Mesothelial cell of epicardium (in vitro differentiated cells): ENCODE measurements at regions not wholly inside any gene's neighbourhood (a gene's known extent, or its start where the extent isn't known, plus 50 kb on each side); places are given as distances from the start of the nearest gene placed in this dataset.
"Not testable (repeated sequence)": the region's sequence is repeated elsewhere in the genome, so short reads cannot be mapped to it uniquely, and the experiment has no call there.

ENCODE experiments used
- DNase-seq, 2 experiments: peaks; one replicate each; pipeline ENCODE4 v3.0.0; 2021; ENCODE audit warnings: low spot score in 2 of 2; ENCODE audit not compliant: unreplicated experiment in 2 of 2
- H3K27ac Mint-ChIP-seq: 2 replicates; pipeline ENCODE4 v1.8.0; 2021; ENCODE audit warnings: mixed read lengths
- H3K27me3 Mint-ChIP-seq: 2 replicates; pipeline ENCODE4 v1.8.0; 2021; ENCODE audit warnings: low read depth, mixed read lengths
- H3K36me3 Mint-ChIP-seq: 2 replicates; pipeline ENCODE4 v1.8.0; 2021; ENCODE audit warnings: mixed read lengths
- H3K4me1 Mint-ChIP-seq: 2 replicates; pipeline ENCODE4 v1.8.0; 2021; ENCODE audit warnings: mixed read lengths
- H3K4me3 Mint-ChIP-seq: 2 replicates; pipeline ENCODE4 v1.8.0; 2021; ENCODE audit warnings: mild to moderate bottlenecking, moderate library complexity, mixed read lengths
- H3K9me3 Mint-ChIP-seq: 2 replicates; pipeline ENCODE4 v1.8.0; 2021; ENCODE audit warnings: mixed read lengths
- CTCF ChIP-seq: fragments of 200-600 bp; sonication (generic); IDR thresholded peaks from one replicate; pipeline ENCODE4 v1.5.0; 2021; ENCODE audit warnings: antibody characterized with exemption; ENCODE audit not compliant: unreplicated experiment

GRCh38 chrX:71822314-71822713, 59.2 kb downstream of the CXorf49B start:
- not testable (repeated sequence) for H3K36me3 Mint-ChIP-seq, H3K4me3 Mint-ChIP-seq, H3K4me1 Mint-ChIP-seq, H3K27ac Mint-ChIP-seq, DNase-seq
- peaks cover 16% of the 10 kb centered on the region for H3K27me3 Mint-ChIP-seq
- peaks cover 23% of the 10 kb centered on the region for H3K9me3 Mint-ChIP-seq

- Mint-ChIP-seq H3K9me3 (peaks cover 17% of the 10 kb centered on the region), H3K4me3 (no peak overlapping the region)
- no peak for TF ChIP-seq CTCF
Measured at GRCh38 chrX:71823391-71824057, 60.4 kb downstream of the CXorf49B start.

GRCh38 chrX:71828086-71828485, 64.9 kb downstream of the CXorf49B start:
- peaks cover 25% of the 10 kb centered on the region for H3K9me3 Mint-ChIP-seq
- no peaks in the 10 kb centered on the region for H3K4me1 Mint-ChIP-seq
- TF ChIP-seq CTCF, result no peak
- no peak for DNase-seq
- H3K27me3 Mint-ChIP-seq, result peaks cover 13% of the 10 kb centered on the region
- no peak overlapping the region for H3K27ac Mint-ChIP-seq
- H3K36me3 Mint-ChIP-seq, result no peaks in the 10 kb centered on the region
- H3K4me3 Mint-ChIP-seq, result no peak overlapping the region

More at GRCh38 chrX:71823391-71824057, 60.4 kb downstream of the CXorf49B start:
- Mint-ChIP-seq H3K27me3 (peaks cover 13% of the 10 kb centered on the region), H3K4me1 (no peaks in the 10 kb centered on the region), H3K36me3 (no peaks in the 10 kb centered on the region), H3K27ac (no peak overlapping the region)
- no peak for DNase-seq

GRCh38 chrX:71838092-71838491, 72.6 kb upstream of the NHSL2 start:
- not testable (repeated sequence) for DNase-seq, H3K27ac Mint-ChIP-seq, H3K4me3 Mint-ChIP-seq, H3K36me3 Mint-ChIP-seq, H3K4me1 Mint-ChIP-seq
- peaks cover 23% of the 10 kb centered on the region for H3K27me3 Mint-ChIP-seq
- peaks cover 32% of the 10 kb centered on the region for H3K9me3 Mint-ChIP-seq

- DNase-seq, result no peak
- no peak for TF ChIP-seq CTCF
- H3K9me3 Mint-ChIP-seq, result peaks cover 39% of the 10 kb centered on the region
- no peak overlapping the region for H3K27ac Mint-ChIP-seq
- H3K27me3 Mint-ChIP-seq, result peaks cover 15% of the 10 kb centered on the region
- H3K36me3 Mint-ChIP-seq, result no peaks in the 10 kb centered on the region
- H3K4me1 Mint-ChIP-seq, result no peaks in the 10 kb centered on the region
- H3K4me3 Mint-ChIP-seq, result no peak overlapping the region
Measured at GRCh38 chrX:71846429-71846828, 64.2 kb upstream of the NHSL2 start.

- Mint-ChIP-seq H3K27ac (no peak overlapping the region), H3K4me3 (no peak overlapping the region), H3K4me1 (no peaks in the 10 kb centered on the region), H3K27me3 (peaks cover 26% of the 10 kb centered on the region), H3K36me3 (no peaks in the 10 kb centered on the region), H3K9me3 (peaks cover 50% of the 10 kb centered on the region)
- TF ChIP-seq CTCF, result no peak
- DNase-seq, result no peak
Measured at GRCh38 chrX:71852182-71852581, 58.5 kb upstream of the NHSL2 start.

- H3K36me3 Mint-ChIP-seq, result no peaks in the 10 kb centered on the region
- no peak overlapping the region for H3K4me3 Mint-ChIP-seq
- peaks cover 10% of the 10 kb centered on the region for H3K27me3 Mint-ChIP-seq
- no peak for DNase-seq
- TF ChIP-seq CTCF, result peak; percentile 69
- no peaks in the 10 kb centered on the region for H3K4me1 Mint-ChIP-seq
- H3K27ac Mint-ChIP-seq, result no peak overlapping the region
- peaks cover 34% of the 10 kb centered on the region for H3K9me3 Mint-ChIP-seq
Measured at GRCh38 chrX:71859637-71860036, 51.0 kb upstream of the NHSL2 start.
